Hematopoietic multipotent progenitor cell treated with erythropoietin and hydrocortisone succinate and interleukin-3 and kit ligand, for 6 days (in vitro differentiated cells): ENCODE measurements at regions not wholly inside any gene's neighbourhood (a gene's known extent, or its start where the extent isn't known, plus 50 kb on each side); places are given as distances from the start of the nearest gene placed in this dataset.

Experiments
- DNase-seq: peaks from one replicate; pipeline ENCODE4 v3.0.0-alpha.2; 2015

DNA sequence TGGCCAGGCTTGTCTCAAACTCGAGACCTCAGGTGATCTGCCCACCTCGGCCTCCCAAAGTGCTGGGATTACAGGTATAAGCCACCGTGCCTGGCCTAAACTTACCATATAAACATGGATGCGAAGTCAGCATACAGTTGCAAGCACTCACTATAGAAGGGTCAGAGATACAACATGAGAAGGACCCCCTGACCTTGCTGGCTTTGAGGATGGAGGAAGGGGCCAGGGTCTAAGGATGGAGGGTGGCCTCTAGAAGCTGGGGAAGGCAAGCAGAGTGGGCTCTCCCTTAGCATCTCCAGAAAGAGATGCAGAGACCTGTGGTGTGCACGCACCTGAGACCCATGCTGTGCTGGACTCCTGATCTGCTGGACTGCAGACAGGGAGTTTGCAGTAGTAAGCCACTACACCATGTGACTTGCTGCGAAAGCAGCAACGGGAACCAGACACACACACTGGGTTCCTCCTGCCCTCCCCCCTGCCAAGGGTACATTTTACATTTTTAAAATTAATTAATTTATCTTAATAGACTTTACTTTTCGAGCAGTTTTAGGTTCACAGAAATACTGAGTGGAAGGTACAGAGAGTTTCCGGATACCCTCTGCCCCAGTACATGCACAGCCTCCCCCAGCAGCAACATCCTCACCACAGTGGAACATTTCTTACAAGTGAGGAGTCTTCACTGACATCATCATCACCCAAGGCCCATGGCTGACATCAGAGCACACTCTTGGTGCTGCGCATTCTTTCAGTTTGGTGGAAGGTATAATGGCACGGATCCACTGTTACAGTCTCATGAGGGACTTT is 170.1 kb upstream of the B3GAT1 start:
- no peak for DNase-seq

DNA sequence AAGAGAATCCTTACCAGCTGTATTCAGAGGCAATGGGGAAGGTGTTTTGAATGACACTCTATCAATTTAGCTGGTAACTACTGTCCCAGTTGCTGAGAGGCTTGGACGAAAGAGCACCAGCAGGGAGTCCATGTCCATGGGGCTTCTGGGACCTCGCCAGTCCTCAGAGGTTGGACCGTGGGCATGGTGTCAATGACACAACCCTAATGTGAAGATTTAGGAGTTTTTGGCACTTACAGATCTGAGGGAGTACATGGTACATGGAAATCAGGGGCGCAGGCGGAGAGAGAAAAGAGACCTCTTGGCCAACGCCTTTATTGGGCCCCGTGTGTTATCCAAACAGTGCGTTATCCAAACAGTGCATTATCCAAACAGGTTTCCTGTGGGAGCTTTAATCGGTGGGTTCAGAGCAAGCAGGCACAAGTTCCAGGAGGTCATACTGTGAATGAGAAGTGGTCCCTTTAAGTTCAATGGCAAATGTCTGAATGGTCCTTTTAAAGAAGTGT is 169.1 kb upstream of the B3GAT1 start:
- DNase-seq = no peak

DNA sequence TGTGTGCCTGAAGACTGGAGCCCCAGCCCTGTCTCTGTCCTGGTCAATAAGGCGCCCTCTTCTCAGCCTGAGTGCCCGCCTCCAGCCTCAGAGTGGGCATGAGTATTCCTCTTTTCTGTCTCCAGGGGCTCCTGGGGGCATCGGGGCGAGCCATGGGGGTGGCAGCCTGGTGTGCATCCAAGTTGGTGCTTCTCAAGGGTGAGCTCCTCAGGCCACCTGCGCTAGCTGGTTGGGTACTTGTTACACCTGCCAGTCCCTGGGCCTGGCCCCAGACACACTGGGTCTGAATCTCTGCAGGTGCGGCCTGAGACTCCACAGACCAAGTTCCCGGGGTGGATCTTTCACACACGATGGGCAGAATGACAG is 168.6 kb upstream of the B3GAT1 start:
- DNase-seq = no peak

DNA sequence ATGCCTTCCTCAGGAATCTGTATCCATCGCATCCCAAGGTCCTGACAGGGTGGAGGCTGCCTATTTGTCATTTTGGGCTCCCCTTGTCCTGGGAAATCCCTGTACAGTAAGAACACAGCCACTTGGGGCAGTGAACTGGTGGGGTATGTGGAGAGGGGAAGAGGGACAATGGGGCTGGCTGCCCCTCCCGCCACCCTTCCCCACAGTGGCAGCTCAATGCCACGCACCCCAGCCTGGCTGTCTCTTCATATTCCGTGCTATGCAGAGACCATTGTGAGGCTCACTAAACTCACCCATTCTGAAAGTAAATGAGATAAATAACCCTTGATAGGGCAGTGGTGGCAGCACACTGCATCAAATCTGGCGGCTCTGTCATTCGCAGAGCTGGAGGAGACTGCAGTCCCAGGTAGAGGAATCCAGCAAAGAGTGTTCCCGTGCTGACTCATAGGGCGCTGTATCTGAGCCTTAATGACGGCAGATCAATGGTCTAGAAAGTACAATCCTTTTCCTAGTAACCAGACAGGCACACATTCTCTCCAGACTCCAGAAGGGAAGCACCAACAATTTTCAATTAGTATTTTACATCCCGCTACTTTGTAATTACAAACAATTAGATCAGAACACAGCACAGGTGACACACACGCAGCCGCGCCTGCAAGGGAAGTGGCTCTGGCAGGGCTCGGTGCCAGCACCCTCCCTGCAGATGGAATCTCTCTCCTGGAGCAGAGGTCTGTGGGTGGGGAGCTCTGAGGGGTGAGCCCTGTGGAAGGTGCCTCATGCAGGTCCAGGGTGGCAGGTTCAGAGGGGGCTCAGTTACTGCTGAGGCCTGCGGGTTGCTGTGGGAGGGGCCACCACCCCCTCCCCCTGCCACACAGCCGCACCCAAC is 167.9 kb upstream of the B3GAT1 start:
- no peak for DNase-seq

DNA sequence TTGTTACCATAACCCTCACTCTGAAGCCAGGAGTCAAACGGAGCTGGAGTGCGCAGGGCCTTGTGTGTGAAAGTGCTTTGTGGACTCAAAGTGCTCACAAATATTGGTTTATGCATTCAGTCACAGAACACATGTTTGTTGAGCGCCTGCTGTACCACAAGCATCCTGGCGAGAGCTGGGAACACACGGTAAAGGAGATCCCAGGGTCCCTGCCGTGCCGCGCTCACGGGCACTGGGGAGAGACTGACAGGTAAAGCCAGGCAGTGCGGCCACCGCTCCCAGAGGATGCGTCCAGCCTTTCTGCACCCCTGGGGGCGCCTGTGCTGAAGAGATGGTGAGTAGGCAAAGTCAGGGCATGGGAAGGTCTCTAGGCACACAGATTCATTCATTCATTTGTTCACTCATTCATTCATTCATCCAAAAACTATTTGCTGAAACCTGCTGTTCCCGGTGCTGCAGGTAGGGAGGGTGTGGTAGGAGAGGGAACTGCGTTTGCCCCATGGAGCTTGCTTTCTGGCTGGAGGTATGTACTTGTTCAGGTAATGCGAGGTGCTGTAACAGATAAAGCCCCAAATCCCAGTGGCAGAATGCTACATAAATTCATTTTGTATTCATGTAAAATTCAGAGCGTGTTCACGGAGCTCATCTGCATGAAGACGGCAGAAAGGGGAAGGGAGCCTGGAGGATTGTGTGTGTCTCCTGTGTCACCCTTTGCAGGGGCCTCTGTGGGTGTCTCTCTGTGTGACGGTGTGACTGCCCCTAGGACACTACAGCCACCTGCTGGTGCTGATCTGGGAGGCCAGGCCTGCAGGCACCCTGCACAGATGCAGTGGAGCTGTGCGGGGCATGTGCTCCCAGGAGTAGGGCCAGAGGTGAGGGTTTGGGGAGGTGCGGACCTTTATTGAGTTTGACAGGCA is 167.0 kb upstream of the B3GAT1 start:
- DNase-seq = peak; percentile 18

DNA sequence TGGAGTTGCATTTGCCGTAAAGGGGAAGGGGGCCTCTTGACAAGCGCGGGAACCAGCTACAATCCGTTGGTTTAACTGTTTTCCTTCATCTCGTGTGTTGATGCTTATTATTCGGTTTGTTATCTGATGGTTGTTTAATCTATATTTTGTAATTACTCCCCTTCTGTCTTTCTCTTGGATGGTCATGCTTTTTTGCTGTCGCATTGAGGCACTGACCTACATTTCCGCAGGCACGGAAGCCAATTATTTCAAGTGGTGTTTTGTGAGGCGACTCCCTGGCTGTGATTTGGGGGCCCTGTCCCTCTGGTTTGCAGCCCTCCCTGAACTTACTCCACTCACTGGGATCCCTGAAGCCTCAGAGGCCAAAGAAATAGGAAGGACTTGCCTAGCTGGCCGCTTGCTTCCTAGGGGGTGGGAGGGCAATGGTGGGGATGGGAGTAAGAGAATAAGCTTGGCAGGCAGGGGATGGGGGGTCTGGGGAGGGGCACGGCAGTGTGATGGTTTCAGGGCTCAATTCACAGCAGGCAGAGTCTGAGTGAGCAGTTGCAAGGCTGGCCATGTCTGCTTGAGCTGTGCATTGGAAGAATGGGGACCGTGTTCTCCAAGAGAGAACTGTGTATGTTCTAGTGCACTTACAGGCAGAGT is 165.8 kb upstream of the B3GAT1 start:
- no peak for DNase-seq

DNA sequence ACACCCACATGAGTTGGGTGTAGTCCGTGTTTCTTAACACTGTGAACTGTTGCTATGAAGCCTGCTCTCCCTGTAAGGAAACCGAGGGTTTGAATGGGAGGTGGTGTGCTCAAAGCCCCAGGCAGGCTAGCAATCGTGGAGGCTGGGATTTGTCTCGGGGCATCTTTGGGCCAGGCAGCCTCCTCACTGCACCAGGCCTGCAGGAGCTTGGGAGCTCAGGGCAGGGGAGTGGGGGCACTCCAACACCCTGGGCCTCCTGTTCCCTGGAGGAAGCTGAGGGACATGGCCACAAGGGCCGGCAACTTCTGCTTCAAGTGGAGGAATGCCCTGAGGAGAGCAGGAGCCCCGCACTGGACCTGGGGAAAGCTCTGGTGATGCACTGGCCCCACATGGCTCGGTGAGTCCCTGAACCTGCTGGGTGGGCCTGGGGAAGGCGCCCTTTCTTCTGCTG is 164.7 kb upstream of the B3GAT1 start:
- DNase-seq = no peak

DNA sequence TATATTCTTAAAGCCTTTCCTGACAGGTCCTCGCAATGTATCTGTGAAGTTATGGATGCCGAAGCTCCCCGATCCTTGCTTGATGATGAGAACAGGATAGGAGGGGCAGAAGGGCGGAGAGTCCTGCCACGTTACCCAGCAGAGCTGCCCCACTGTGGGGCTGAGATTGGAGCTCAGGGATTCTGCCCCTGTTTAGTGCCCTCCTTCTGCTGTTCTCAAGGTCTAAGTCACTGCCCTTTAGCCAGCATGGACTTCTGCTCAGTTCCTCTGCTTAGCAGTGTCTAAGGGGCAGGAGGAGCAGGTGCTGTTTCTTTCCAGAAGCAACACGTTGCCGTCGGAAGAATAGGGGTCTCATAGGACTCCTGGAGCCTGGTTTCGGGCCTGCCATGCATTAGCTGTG is 164.2 kb upstream of the B3GAT1 start:
- DNase-seq = no peak

DNA sequence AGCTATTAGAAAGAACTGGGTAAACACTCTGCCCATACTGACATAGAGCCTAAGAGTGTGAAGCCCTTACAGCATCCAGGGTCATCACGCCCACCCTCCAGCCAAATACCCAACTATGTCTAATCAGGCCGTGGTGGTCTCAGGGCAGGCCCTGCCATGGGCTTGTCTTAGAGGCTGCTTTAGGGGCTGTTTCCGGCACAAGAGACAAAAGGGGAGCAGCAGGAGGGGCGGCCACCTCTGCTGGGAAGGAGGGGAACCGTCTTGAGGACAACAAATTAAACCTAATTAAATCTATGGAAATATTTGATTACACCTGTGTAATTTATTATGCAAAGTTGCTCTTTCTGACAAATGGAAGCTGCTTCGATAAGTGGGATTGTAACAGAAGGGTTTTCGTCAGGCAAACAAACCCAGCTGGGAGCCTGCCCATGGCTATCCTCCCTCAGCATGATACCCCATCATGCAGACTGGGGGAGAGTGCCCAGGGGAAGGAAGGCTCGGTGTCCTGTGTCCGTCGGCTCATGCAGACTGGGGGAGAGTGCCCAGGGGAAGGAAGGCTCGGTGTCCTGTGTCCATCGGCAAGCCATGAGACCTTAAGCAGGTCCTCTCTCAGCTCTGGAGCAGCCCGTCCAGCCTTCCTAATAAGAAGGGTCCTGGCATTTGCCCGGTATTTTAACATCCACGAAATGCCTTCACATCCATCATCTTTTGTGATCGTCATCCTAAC is 163.6 kb upstream of the B3GAT1 start:
- no peak for DNase-seq

DNA sequence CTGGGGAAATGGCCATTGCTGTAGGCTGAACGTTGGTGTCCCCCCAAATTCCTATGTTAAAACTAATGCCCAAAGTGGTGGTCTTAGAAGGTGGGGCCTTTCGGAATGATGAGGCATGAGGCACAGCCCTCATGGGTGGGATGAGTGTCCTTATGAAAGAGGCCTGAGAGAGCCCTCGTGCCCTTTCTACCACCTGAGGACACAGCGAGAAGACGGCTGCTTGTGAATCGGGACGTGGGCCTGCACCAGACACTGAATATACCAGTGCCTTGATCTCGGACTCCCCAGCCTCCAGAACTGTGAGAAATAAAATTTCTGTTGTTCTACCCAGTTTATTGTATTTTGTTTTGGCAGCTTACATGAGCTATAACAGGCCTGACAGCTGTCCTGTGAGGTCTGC is 162.9 kb upstream of the B3GAT1 start:
- no peak for DNase-seq

DNA sequence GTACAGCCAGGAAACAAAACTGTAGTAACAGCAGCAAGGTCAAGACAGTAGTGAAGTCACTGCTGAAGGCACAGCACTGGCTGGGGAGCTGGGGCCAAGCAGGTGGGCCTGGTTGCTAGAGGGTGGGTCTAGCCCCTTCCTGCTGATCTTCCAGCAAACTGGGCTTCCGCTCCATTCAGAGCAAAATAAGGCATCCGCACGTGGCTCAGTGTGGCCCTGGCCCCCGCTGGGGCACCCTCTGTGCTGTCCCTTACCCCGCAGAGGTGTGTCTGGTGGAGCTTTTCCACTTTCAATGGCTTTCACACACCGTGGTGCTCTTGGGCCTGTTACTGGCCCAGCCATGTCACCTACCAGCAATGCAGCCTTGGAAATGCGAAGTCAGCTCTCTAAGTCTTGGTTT is 162.4 kb upstream of the B3GAT1 start:
- no peak for DNase-seq

DNA sequence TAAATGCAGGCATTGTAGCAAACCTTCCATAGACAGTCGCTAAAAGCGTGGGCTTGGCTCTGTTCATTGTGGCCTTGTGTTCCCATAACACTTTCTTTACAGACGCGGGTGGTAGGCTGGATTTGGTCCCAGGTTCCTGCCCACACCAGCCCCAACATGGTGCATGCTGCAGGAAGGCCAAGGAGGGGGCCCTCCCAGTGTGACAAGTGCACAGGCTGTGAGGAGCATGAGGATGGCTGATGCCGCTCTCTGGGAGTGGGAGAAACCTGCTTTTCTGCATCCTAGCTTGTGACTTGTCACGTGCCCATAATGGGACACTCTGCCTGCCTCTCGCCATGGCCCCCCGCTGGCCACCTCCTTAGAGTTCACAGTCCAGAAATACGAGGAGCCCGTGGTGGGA is 161.8 kb upstream of the B3GAT1 start:
- DNase-seq = no peak

DNA sequence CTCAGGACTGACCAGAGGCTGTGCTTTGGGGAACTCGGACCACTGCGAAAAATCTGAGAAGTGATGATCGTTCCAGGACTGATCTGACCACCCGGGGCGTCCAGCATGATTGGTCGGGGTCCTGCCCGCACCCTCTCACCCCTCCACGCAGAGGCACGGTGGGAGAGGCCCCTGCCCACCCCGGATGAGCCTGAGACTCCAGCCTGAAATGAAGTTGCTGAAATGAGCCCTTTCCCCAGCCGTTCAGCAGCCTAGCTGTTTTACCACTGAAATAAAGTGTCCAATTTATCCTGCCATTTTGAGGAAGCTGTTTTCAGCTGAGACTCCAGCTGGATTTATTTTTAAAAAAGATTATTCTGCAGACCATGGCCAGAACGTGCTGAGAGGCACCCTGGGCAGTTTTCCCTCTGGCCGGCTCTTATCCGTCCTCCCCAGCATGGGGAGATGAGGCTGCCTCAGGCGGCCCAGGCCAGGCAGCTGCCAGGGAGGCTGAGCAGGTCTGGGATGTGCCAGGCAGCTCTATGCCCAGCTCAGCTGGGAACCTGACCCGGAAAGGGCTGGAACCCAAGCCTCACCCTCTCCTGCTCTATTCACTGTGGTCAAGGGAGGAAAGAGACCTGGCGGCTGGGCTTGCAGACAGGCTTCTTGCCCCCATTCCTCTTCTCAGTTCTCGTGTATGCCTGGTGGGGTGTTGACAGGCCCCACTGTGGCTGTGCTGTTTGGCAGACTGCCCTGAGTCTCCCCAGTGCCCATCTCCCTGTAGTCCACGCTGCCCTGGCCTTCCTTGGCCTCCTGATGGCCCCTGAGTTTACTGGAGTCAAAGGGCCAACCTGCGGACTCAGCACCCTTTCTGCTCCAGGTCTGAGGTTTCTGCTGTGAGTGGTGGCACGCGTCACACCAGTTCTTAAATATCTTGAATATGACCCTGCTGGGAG is 161.0 kb upstream of the B3GAT1 start:
- no peak for DNase-seq

DNA sequence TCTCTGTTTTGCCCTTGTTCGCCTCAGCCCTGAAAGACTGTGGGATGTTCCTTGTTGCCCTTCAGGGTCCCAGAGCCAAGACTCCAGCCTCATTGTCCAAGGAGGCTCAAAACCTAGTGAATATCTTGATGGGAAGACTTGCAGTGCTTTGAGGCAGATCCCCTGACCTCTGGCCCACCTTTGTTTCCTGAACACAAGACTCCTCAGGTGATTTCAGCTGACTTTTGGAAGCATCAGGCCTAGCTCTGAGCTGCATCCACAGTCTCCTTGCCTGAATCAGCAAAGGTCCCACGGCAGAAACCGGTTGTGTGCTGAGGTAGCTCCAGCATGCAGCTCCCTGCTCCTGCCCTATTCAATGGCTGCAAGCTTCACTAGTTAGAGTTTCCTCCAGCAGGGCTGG is 159.3 kb upstream of the B3GAT1 start:
- no peak for DNase-seq

DNA sequence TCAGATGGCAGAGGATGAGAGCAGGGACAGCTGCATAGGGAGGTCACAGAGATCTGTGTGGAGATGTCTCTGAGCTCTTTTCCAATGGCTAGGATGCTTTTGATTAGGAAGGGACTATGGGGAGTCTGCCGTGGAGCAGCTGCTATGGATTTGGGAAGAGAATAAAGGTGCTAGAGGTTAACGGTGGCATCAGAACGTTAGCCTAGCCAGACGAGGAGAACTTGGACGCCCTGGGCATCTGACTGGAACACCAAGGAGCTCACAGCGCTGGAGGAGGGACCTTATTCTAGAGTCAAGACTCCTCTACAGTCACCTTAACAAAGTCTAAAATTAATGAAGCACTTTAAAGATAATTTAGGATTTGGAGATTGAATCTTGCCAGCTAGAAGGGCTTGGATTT is 157.2 kb upstream of the B3GAT1 start:
- DNase-seq = no peak

DNA sequence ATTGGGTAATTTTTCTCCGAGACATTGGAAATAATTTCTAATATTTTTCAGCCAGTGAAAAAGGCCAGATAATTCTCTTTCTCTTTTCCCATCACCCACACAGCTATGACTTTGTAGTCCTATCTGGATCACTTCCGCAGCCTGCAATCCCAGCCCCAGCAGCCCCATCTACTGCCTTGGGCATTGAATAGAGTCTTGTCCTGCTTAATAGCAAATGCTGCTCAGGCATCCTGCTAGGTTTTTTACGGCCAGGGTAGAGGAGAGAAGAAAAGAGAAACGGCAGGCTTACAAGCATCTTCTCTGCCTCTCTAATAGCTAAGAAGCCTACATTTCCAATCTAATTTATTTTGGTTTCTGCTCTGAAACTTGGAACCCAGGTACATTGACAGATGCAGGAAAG is 154.3 kb upstream of the B3GAT1 start:
- no peak for DNase-seq

DNA sequence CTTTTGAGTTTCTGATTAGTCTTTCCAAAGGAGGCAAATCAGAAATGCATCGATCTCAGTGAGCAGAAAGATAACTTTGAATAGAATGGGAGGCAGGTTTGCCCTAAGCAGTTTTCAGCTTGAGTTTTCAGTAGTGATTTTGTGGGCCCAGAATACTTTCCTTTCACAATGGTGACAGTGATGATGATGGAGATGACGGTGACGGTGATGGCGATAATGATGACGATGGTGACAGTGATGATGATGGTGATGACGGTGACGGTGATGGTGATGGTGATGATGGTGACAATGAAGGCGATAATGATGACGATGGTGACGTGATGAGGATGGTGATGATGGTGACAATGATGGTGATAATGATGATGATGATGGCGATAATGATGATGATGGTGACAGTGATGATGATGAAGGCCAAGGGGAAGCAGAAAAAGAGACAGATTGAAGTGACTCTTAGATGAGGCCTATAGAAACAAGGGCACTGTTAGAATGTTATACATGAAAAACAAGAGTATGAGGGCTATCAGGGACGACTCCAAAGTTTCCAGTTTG is 153.4 kb upstream of the B3GAT1 start:
- no peak for DNase-seq

DNA sequence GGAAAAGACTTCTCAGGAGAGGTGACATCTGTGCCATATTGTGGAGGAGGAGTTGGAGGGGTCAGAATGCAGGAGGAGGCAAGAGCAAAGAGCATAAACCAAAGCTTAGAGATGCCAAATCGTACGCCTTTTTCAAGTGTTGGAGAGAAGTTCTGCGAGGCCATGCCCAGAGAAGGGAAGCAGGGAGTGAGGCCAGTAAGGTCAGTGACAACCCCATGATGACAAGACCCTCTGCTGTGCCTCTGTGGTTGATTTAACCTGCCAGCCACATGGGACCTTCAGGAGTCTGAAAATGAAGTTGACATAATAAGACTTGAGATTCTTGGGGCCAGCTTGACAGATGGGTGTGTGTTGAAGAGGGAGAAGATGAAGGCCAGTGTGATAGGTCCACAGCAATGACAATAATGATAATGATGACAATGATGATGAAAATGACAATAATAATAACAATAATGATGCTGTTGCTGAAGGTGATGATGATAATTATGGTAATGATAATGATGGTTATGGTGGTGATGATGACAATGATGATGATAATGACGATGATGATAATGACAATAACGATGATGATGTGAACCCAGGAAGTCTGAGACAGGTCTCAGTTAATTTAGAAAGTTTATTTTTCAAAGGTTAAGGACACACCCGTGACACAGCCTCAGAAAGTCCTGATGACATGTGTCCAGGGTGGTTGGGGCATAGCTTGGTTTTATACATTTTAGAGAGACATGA is 152.6 kb upstream of the B3GAT1 start:
- no peak for DNase-seq

DNA sequence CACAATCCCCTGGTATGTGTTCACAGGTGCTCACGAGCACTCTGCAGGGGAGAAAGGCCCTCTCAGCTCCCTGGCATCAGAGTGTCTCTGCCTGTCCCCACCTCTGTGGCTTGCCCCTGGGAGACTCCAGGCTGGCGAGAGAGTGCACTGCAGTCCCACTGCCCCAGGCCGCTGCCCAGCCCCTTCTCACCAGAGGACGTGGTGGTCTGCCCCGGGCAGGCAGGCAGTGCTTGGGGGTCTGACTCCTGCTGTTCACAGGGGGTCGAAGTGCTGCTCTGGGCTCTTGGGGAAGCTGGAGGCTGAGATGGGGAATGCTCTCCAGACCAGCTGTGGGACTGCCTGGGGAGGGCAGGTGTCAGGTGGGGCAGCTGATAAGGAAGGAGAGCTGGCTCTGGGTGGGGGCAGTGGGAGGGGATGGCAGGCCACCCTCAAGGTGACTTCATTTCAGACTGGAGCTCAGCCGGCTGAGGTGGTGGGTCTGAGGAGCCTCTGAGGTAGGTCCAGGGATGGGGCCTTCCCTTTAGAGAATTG is 151.0 kb upstream of the B3GAT1 start:
- DNase-seq = no peak
